Skeletal muscle satellite cell (primary cell): ENCODE measurements at regions not wholly inside any gene's neighbourhood (a gene's known extent, or its start where the extent isn't known, plus 50 kb on each side); places are given as distances from the start of the nearest gene placed in this dataset.

Experiments
- H3K27me3 ChIP-seq: 2 replicates; pipeline ENCODE4 v1.7.0; 2013; ENCODE audit warnings: low read length; ENCODE audit not compliant: control insufficient read depth, insufficient read depth
- H3K36me3 ChIP-seq: 2 replicates; pipeline ENCODE4 v1.7.0; 2013; ENCODE audit warnings: mild to moderate bottlenecking, control low read depth, low read length; ENCODE audit not compliant: insufficient read depth
- H3K4me1 ChIP-seq: 2 replicates; pipeline ENCODE4 v1.7.0; 2013; ENCODE audit warnings: low read length; ENCODE audit not compliant: control insufficient read depth, insufficient read depth
- H3K4me2 ChIP-seq: 2 replicates; pipeline ENCODE4 v1.7.0; 2013; ENCODE audit warnings: mild to moderate bottlenecking, low read length
- H3K4me3 ChIP-seq: 2 replicates; pipeline ENCODE4 v1.7.0; 2013; ENCODE audit warnings: low read length
- H3K9ac ChIP-seq: 2 replicates; pipeline ENCODE4 v1.7.0; 2013; ENCODE audit warnings: mild to moderate bottlenecking, low read depth, low read length, moderate library complexity
- H3K9me3 ChIP-seq: replicated peaks from 2 replicates; pipeline ENCODE4 v1.7.0; 2013; ENCODE audit warnings: mild to moderate bottlenecking, control low read depth, low read length

DNA sequence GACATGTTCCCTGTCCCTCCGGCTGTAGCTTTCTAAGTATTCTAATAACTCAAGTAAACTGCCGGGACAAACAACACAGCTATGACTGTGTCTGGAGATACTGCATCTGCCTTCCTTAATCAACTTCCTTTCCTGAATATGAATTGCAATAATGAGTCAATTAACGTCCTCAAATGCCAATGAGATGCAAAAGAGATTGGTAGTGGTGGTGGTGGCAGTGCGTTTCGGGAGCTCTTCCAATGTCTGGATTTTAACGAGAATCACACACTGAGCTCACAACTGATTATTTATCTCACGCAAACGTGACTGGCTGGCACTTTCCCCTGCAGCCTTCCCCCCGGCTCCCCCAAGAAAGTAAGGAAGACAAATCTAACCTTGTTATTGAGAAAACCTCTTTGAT lies 226.1 kb upstream of the GK2 start:
- Histone ChIP-seq H3K4me2 (no peak overlapping the region), H3K4me3 (no peak overlapping the region), H3K9me3 (no peaks in the 10 kb centered on the region), H3K9ac (no peak overlapping the region), H3K27me3 (no peaks in the 10 kb centered on the region), H3K36me3 (no peaks in the 10 kb centered on the region), H3K4me1 (no peaks in the 10 kb centered on the region)

DNA sequence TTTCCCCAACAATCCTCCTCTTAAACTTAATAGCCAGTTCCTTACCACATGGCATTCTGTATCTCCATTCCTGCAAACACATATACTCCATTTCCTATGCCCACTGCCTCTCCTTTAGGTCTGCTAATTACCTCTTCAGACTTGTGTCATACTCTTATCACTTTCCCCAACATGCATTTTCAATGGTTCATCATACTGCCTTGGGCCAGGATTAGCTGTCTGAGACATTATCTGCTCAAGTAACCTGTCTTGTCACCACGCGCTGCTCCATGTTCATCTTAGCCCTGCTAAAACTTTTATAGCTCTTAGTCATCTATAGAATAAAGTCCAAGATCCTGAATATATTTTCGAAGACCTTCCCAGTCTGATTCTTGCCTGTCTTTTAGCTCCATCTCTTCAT lies 224.1 kb upstream of the GK2 start:
- no peaks in the 10 kb centered on the region for H3K9me3 ChIP-seq
- no peak overlapping the region for H3K9ac ChIP-seq
- no peaks in the 10 kb centered on the region for H3K27me3 ChIP-seq
- no peak overlapping the region for H3K4me3 ChIP-seq
- H3K4me2 ChIP-seq: no peak overlapping the region
- no peaks in the 10 kb centered on the region for H3K4me1 ChIP-seq
- no peaks in the 10 kb centered on the region for H3K36me3 ChIP-seq

- no peaks in the 10 kb centered on the region for H3K36me3 ChIP-seq
- H3K4me3 ChIP-seq: no peak overlapping the region
- H3K9ac ChIP-seq: no peak overlapping the region
- no peaks in the 10 kb centered on the region for H3K27me3 ChIP-seq
- peak overlapping the region; percentile 73 for H3K4me2 ChIP-seq
- H3K4me1 ChIP-seq: peaks cover 3% of the 10 kb centered on the region
- H3K9me3 ChIP-seq: no peaks in the 10 kb centered on the region
These were observed 218.6 kb upstream of the GK2 start for GRCh38 chr4:79626611-79627010.

- no peak overlapping the region for H3K4me3 ChIP-seq
- no peaks in the 10 kb centered on the region for H3K9me3 ChIP-seq
- peaks cover 3% of the 10 kb centered on the region for H3K4me1 ChIP-seq
- no peak overlapping the region for H3K9ac ChIP-seq
- no peaks in the 10 kb centered on the region for H3K36me3 ChIP-seq
- no peaks in the 10 kb centered on the region for H3K27me3 ChIP-seq
- peak overlapping the region; percentile 73 for H3K4me2 ChIP-seq
These were observed 218.1 kb upstream of the GK2 start for GRCh38 chr4:79626101-79626500.

- Histone ChIP-seq H3K27me3 (no peaks in the 10 kb centered on the region), H3K9ac (no peak overlapping the region), H3K4me3 (no peak overlapping the region), H3K36me3 (no peaks in the 10 kb centered on the region), H3K4me2 (peak overlapping the region; percentile 73), H3K9me3 (no peaks in the 10 kb centered on the region), H3K4me1 (peaks cover 3% of the 10 kb centered on the region)
These were observed 217.3 kb upstream of the GK2 start for GRCh38 chr4:79625361-79625760.

- peak overlapping the region; percentile 45 for H3K4me2 ChIP-seq
- no peaks in the 10 kb centered on the region for H3K9me3 ChIP-seq
- no peak overlapping the region for H3K4me3 ChIP-seq
- H3K9ac ChIP-seq: no peak overlapping the region
- H3K27me3 ChIP-seq: no peaks in the 10 kb centered on the region
- H3K4me1 ChIP-seq: peaks cover 3% of the 10 kb centered on the region
- H3K36me3 ChIP-seq: no peaks in the 10 kb centered on the region
These were observed 215.2 kb upstream of the GK2 start for GRCh38 chr4:79623021-79623870.

GRCh38 chr4:79621061-79621460 lies 213.0 kb upstream of the GK2 start:
- H3K4me1 ChIP-seq: peaks cover under 1% of the 10 kb centered on the region
- H3K9ac ChIP-seq: no peak overlapping the region
- H3K27me3 ChIP-seq: no peaks in the 10 kb centered on the region
- H3K4me2 ChIP-seq: no peak overlapping the region
- no peaks in the 10 kb centered on the region for H3K36me3 ChIP-seq
- no peaks in the 10 kb centered on the region for H3K9me3 ChIP-seq
- H3K4me3 ChIP-seq: no peak overlapping the region

GRCh38 chr4:79620617-79621016 lies 212.6 kb upstream of the GK2 start:
- no peaks in the 10 kb centered on the region for H3K27me3 ChIP-seq
- H3K9ac ChIP-seq: no peak overlapping the region
- H3K4me3 ChIP-seq: no peak overlapping the region
- H3K4me1 ChIP-seq: no peaks in the 10 kb centered on the region
- no peaks in the 10 kb centered on the region for H3K9me3 ChIP-seq
- no peaks in the 10 kb centered on the region for H3K36me3 ChIP-seq
- no peak overlapping the region for H3K4me2 ChIP-seq

- H3K4me1 ChIP-seq: no peaks in the 10 kb centered on the region
- H3K36me3 ChIP-seq: no peaks in the 10 kb centered on the region
- H3K4me2 ChIP-seq: no peak overlapping the region
- H3K27me3 ChIP-seq: no peaks in the 10 kb centered on the region
- no peak overlapping the region for H3K4me3 ChIP-seq
- no peak overlapping the region for H3K9ac ChIP-seq
- H3K9me3 ChIP-seq: no peaks in the 10 kb centered on the region
These were observed 205.4 kb upstream of the GK2 start for GRCh38 chr4:79613269-79613935.

DNA sequence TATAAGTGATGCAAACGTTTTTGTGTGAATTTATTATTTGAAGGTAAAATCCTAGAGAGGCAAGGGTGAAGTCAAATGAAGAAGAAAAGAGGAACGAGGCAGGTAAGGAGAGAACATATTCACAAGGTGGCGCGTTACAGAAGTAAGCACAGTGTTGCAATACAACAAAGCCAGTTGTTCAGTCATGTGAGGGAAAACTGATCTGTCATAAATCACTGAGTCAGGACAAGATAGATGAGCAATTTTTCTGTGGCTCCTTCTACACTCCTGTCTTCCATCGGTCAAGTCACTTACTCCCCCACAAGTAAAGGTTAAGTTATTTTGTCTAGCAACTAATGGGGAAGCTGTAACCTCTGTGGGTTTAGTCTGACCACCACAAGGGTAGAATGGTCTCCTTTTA lies 203.0 kb upstream of the GK2 start:
- Histone ChIP-seq H3K4me2 (no peak overlapping the region), H3K4me3 (no peak overlapping the region), H3K4me1 (no peaks in the 10 kb centered on the region), H3K36me3 (no peaks in the 10 kb centered on the region), H3K9ac (no peak overlapping the region), H3K27me3 (no peaks in the 10 kb centered on the region), H3K9me3 (no peaks in the 10 kb centered on the region)

DNA sequence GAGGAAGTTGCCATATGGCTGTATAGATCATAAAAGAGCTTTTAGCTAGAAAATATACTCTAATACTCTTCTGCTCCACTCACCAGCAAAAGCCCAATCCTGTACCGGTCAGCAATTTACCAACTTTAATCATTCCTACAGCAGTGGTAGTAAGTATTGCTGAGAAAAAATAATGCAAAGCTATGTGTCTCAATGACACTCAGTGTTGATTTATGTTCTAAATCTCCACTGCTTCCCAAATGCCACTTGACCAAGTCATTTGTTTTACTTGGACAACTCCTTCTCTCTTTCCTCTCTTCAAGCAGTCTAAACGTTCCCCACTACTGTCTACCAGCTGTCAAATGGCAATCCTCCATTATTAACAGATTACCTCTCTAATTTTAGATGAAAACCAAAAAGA lies 201.8 kb upstream of the GK2 start:
- no peaks in the 10 kb centered on the region for H3K9me3 ChIP-seq
- H3K4me3 ChIP-seq: no peak overlapping the region
- no peaks in the 10 kb centered on the region for H3K27me3 ChIP-seq
- no peaks in the 10 kb centered on the region for H3K36me3 ChIP-seq
- no peaks in the 10 kb centered on the region for H3K4me1 ChIP-seq
- H3K9ac ChIP-seq: no peak overlapping the region
- no peak overlapping the region for H3K4me2 ChIP-seq

- no peak overlapping the region for H3K4me2 ChIP-seq
- H3K27me3 ChIP-seq: no peaks in the 10 kb centered on the region
- no peaks in the 10 kb centered on the region for H3K36me3 ChIP-seq
- H3K4me1 ChIP-seq: no peaks in the 10 kb centered on the region
- H3K9ac ChIP-seq: no peak overlapping the region
- no peak overlapping the region for H3K4me3 ChIP-seq
- H3K9me3 ChIP-seq: no peaks in the 10 kb centered on the region
These were observed 200.0 kb upstream of the GK2 start for GRCh38 chr4:79607979-79608378.
